Uterus (tissue), 3 donors: ENCODE measurements at regions not wholly inside any gene's neighbourhood (a gene's known extent, or its start where the extent isn't known, plus 50 kb on each side); places are given as distances from the start of the nearest gene placed in this dataset.

Source experiments
- DNase-seq, 2 donors: peaks; one replicate each; pipeline ENCODE4 v3.0.0-alpha.2; 2019 to 2020
- H3K27ac ChIP-seq, 2 donors: fragments of 200-600 bp; sonication (generic); 1 replicate in 1 of 2; 2 replicates in 1 of 2; pipeline ENCODE4 v1.5.1; 2016 to 2018
- H3K27me3 ChIP-seq, 2 donors: fragments of 200-600 bp; sonication (generic); one replicate each; pipeline ENCODE4 v1.5.1; 2018 to 2019; ENCODE audit warnings: control low read depth in 1 of 2
- H3K36me3 ChIP-seq, 2 donors: fragments of 200-600 bp; sonication (generic); one replicate each; pipeline ENCODE4 v1.5.1; 2019; ENCODE audit warnings: control low read depth in 1 of 2
- H3K4me1 ChIP-seq, 2 donors: fragments of 200-600 bp; sonication (generic); one replicate each; pipeline ENCODE4 v1.5.1; 2018 to 2019; ENCODE audit warnings: control low read depth in 1 of 2
- H3K4me3 ChIP-seq, 2 donors: fragments of 200-600 bp; sonication (generic); 1 replicate in 1 of 2; 2 replicates in 1 of 2; pipeline ENCODE4 v1.5.1; 2018 to 2019; ENCODE audit warnings: mild to moderate bottlenecking in 1 of 2
- H3K9me3 ChIP-seq, 2 donors: fragments of 200-600 bp; sonication (generic); one replicate each; pipeline ENCODE4 v1.5.1; 2019; ENCODE audit warnings: control low read depth in 1 of 2
- POLR2A ChIP-seq, 2 donors: fragments of 450-650 bp; IDR thresholded peaks; one replicate each; pipeline ENCODE4 v1.6.1; 2016; ENCODE audit warnings: antibody characterized with exemption in 2 of 2, mild to moderate bottlenecking in 1 of 2, moderate library complexity in 1 of 2
- intact Hi-C: fragments of 100-400 bp; cut with DNase I; formaldehyde crosslinking; loops from one replicate; pipeline ENCODE4 v1.15.1; 2023; ENCODE audit warnings: low total_unique reads
- TF ChIP-seq, protein P1 (sequence below), 4 experiments: fragments of 200-600 bp in 2 of 4; fragments of 450-650 bp in 2 of 4; sonication (generic) in 2 of 4; IDR thresholded peaks; one replicate each; pipeline ENCODE4 v1.5.1; 2016 to 2019; ENCODE audit warnings: antibody characterized with exemption in 4 of 4, mild to moderate bottlenecking in 2 of 4, moderate library complexity in 1 of 4
- donor health status: DM: yes; HTN: yes; CAD: no.

DNA sequence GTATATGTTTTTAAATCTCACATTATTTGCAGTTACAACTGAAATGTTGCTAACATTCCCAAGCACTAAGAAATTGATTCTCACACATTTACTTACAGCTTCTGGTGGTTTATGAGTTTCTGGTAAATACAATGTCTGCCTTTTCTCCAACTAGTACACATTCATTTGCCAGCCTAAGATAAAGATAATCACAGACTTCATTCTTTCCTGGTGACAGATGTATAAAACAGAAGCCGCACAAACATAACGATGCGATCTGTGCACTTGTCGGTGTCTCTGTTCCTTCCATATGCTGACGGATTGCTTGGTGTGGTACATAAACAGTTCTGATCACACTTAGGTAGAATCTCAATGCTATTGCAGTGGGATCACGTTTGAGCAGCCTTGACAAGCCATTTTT is 100.4 kb upstream of the DDX18 start:
- no peaks in the 10 kb centered on the region for H3K36me3 ChIP-seq
- H3K4me3 ChIP-seq, result no peak overlapping the region
- H3K27me3 ChIP-seq, result no peaks in the 10 kb centered on the region
- H3K27ac ChIP-seq, result no peak overlapping the region
- no peak for DNase-seq
- TF ChIP-seq, protein P1, sequence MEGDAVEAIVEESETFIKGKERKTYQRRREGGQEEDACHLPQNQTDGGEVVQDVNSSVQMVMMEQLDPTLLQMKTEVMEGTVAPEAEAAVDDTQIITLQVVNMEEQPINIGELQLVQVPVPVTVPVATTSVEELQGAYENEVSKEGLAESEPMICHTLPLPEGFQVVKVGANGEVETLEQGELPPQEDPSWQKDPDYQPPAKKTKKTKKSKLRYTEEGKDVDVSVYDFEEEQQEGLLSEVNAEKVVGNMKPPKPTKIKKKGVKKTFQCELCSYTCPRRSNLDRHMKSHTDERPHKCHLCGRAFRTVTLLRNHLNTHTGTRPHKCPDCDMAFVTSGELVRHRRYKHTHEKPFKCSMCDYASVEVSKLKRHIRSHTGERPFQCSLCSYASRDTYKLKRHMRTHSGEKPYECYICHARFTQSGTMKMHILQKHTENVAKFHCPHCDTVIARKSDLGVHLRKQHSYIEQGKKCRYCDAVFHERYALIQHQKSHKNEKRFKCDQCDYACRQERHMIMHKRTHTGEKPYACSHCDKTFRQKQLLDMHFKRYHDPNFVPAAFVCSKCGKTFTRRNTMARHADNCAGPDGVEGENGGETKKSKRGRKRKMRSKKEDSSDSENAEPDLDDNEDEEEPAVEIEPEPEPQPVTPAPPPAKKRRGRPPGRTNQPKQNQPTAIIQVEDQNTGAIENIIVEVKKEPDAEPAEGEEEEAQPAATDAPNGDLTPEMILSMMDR (IDR thresholded peaks at IDR 0.05), result no peak
- no peak for TF ChIP-seq POLR2A (IDR thresholded peaks at IDR 0.05)
- H3K4me1 ChIP-seq, result no peaks in the 10 kb centered on the region
- intact Hi-C loops, result no loop called here
- H3K9me3 ChIP-seq, result no peaks in the 10 kb centered on the region

DNA sequence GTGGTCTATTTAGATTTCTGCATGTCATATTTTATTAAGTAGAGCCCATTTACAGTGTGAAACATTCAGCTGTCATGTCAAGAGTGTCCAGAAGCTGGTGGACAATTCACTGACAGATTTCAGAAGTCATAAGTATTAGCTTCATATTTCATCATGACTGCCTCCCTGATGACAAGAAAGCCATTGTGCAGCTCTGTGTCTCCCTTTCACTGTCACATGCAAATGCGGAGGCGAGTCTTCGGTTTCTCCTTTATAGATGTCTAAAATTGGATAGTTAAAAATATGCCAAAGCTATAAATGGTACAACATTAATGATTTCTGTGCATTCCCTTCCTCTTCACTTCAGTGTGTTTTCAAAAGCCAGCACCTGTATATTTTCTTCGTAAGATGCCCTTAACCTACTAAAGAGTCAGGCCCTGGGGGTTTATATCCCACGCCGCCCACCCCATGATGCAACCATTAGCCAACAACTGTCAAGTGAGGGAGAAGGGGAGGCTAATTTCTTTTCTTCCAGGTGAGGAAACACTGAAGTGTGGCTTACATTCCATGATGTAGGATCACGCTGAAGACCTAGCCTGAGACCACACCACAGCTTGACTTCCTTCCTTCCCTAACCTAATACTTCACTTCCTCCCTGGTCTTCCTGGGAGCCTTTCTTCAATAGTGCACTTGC is 99.6 kb upstream of the DDX18 start:
- DNase-seq, result no peak
- Histone ChIP-seq H3K27me3 (no peaks in the 10 kb centered on the region), H3K36me3 (no peaks in the 10 kb centered on the region), H3K27ac (no peak overlapping the region), H3K4me1 (no peaks in the 10 kb centered on the region), H3K9me3 (no peaks in the 10 kb centered on the region), H3K4me3 (no peak overlapping the region)
- intact Hi-C loops, result no loop called here
- TF ChIP-seq POLR2A (IDR thresholded peaks at IDR 0.05), result no peak
- TF ChIP-seq, protein P1 (IDR thresholded peaks at IDR 0.05), result no peak

GRCh38 chr2:117716505-117716904 is 98.0 kb upstream of the DDX18 start:
- H3K27me3 ChIP-seq, result no peaks in the 10 kb centered on the region
- DNase-seq, result no peak
- H3K9me3 ChIP-seq, result no peaks in the 10 kb centered on the region
- no peak overlapping the region for H3K27ac ChIP-seq
- intact Hi-C loops, result no loop called here
- no peak for TF ChIP-seq POLR2A (IDR thresholded peaks at IDR 0.05)
- TF ChIP-seq, protein P1 (IDR thresholded peaks at IDR 0.05), result no peak
- no peaks in the 10 kb centered on the region for H3K4me1 ChIP-seq
- H3K36me3 ChIP-seq, result no peaks in the 10 kb centered on the region
- no peak overlapping the region for H3K4me3 ChIP-seq

GRCh38 chr2:117717072-117717471 is 97.4 kb upstream of the DDX18 start:
- no peak for TF ChIP-seq POLR2A (IDR thresholded peaks at IDR 0.05)
- H3K4me1 ChIP-seq, result no peaks in the 10 kb centered on the region
- no peaks in the 10 kb centered on the region for H3K9me3 ChIP-seq
- no peak overlapping the region for H3K4me3 ChIP-seq
- DNase-seq, result no peak
- H3K27ac ChIP-seq, result no peak overlapping the region
- H3K36me3 ChIP-seq, result no peaks in the 10 kb centered on the region
- no peaks in the 10 kb centered on the region for H3K27me3 ChIP-seq
- intact Hi-C loops, result no loop called here

- no peak for DNase-seq
- no peaks in the 10 kb centered on the region for H3K27me3 ChIP-seq
- no peak overlapping the region for H3K27ac ChIP-seq
- H3K4me1 ChIP-seq, result no peaks in the 10 kb centered on the region
- TF ChIP-seq, protein P1 (IDR thresholded peaks at IDR 0.05), result no peak
- no peak for TF ChIP-seq POLR2A (IDR thresholded peaks at IDR 0.05)
- intact Hi-C loops, result no loop called here
- no peaks in the 10 kb centered on the region for H3K36me3 ChIP-seq
- H3K4me3 ChIP-seq, result no peak overlapping the region
- H3K9me3 ChIP-seq, result no peaks in the 10 kb centered on the region
Observed at GRCh38 chr2:117718048-117718447, 96.4 kb upstream of the DDX18 start.

DNA sequence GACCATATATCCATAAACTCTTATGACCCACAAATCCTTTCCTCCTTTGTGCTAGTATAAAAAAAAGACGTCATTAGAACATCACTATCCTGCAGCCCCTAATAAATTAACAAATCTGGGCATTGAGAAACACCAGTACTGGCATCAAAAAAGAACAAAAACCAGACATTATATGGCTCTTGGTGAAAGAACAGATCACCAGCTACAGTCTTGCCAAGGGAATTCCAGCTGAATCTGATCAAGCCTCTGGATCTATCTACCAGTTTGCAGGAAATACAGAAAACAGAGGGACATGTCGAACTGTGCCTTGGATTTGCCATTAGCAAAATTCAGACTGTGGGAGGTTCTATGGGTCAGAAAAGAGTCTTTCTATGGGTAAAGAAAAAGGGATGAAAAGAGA is 93.7 kb upstream of the DDX18 start:
- DNase-seq, result no peak
- Histone ChIP-seq H3K36me3 (no peaks in the 10 kb centered on the region), H3K9me3 (no peaks in the 10 kb centered on the region), H3K4me1 (no peaks in the 10 kb centered on the region), H3K27me3 (no peaks in the 10 kb centered on the region), H3K27ac (no peak overlapping the region), H3K4me3 (no peak overlapping the region)
- TF ChIP-seq POLR2A (IDR thresholded peaks at IDR 0.05), result no peak
- TF ChIP-seq, protein P1 (IDR thresholded peaks at IDR 0.05), result no peak
- intact Hi-C loops, result no loop called here
